GM23338 (cell line): ENCODE measurements at regions not wholly inside any gene's neighbourhood (a gene's known extent, or its start where the extent isn't known, plus 50 kb on each side); places are given as distances from the start of the nearest gene placed in this dataset.

ENCODE experiments used
- ATAC-seq: fragments of 200-7000 bp; cut with Tn5 transposase; 3 replicates; pipeline ENCODE4 v1.9.1; 2020
- DNase-seq: peaks from one replicate; pipeline ENCODE4 v3.0.0-alpha.2; 2015; ENCODE audit warnings: low spot score
- H2AFZ ChIP-seq: fragments of 200-600 bp; sonication (generic); 2 replicates; pipeline ENCODE4 v1.8.0; 2016; ENCODE audit warnings: antibody characterized with exemption, mild to moderate bottlenecking, moderate library complexity
- H3F3A ChIP-seq: fragments of 200-600 bp; sonication (generic); replicated peaks from 2 replicates; pipeline ENCODE4 v1.8.0; 2017; ENCODE audit warnings: antibody characterized with exemption, mixed run types, low read depth
- H3K27ac ChIP-seq: fragments of 200-600 bp; sonication (generic); 2 replicates; pipeline ENCODE4 v1.6.1; 2016; ENCODE audit warnings: low read depth
- H3K27me3 ChIP-seq: fragments of 200-600 bp; sonication (generic); 2 replicates; pipeline ENCODE4 v1.8.0; 2016; ENCODE audit warnings: mild to moderate bottlenecking, mixed run types, moderate library complexity; ENCODE audit not compliant: insufficient read depth
- H3K36me3 ChIP-seq: fragments of 200-600 bp; sonication (generic); 2 replicates; pipeline ENCODE4 v1.8.0; 2016; ENCODE audit warnings: mild to moderate bottlenecking; ENCODE audit not compliant: insufficient read depth
- H3K4me1 ChIP-seq: fragments of 200-600 bp; sonication (generic); 2 replicates; pipeline ENCODE4 v1.8.0; 2016; ENCODE audit warnings: mild to moderate bottlenecking, moderate library complexity; ENCODE audit not compliant: insufficient read depth
- H3K4me2 ChIP-seq: fragments of 200-600 bp; sonication (generic); 2 replicates; pipeline ENCODE4 v1.7.1; 2017; ENCODE audit warnings: mixed run types
- H3K4me3 ChIP-seq: fragments of 200-600 bp; sonication (generic); 2 replicates; pipeline ENCODE4 v1.6.1; 2016; ENCODE audit warnings: mixed run types
- H3K79me2 ChIP-seq: fragments of 200-600 bp; sonication (generic); replicated peaks from 2 replicates; pipeline ENCODE4 v1.8.0; 2017; ENCODE audit warnings: mild to moderate bottlenecking; ENCODE audit not compliant: insufficient read depth
- H3K9me2 ChIP-seq: fragments of 200-600 bp; sonication (generic); 2 replicates; pipeline ENCODE4 v1.8.0; 2017; ENCODE audit not compliant: insufficient read depth
- H4K20me1 ChIP-seq: fragments of 200-600 bp; sonication (generic); replicated peaks from 2 replicates; pipeline ENCODE4 v1.8.0; 2017; ENCODE audit warnings: mild to moderate bottlenecking; ENCODE audit not compliant: insufficient read depth
- H3K27ac Mint-ChIP-seq: 2 replicates; pipeline ENCODE4 v1.8.0; 2020; ENCODE audit warnings: inconsistent platforms, mild to moderate bottlenecking, moderate library complexity, mixed read lengths
- H3K27me3 Mint-ChIP-seq: 3 replicates; pipeline ENCODE4 v1.8.0; 2022; ENCODE audit warnings: low read depth, mild to moderate bottlenecking, moderate library complexity, mixed read lengths, inconsistent platforms; ENCODE audit not compliant: insufficient read depth, poor library complexity
- H3K36me3 Mint-ChIP-seq: 3 replicates; pipeline ENCODE4 v1.8.0; 2021; ENCODE audit warnings: low read depth, mild to moderate bottlenecking, inconsistent platforms, moderate library complexity, mixed read lengths
- H3K4me1 Mint-ChIP-seq: 3 replicates; pipeline ENCODE4 v1.8.0; 2020; ENCODE audit warnings: mild to moderate bottlenecking, inconsistent platforms, mixed read lengths
- H3K4me3 Mint-ChIP-seq: 3 replicates; pipeline ENCODE4 v1.8.0; 2021; ENCODE audit warnings: moderate library complexity, mild to moderate bottlenecking, inconsistent platforms, mixed read lengths
- H3K9me3 Mint-ChIP-seq: 3 replicates; pipeline ENCODE4 v1.8.0; 2020; ENCODE audit warnings: moderate library complexity, mild to moderate bottlenecking, inconsistent platforms, mixed read lengths
- CREB1 ChIP-seq: fragments of 250-450 bp; sonication (Bioruptor Pico); IDR thresholded peaks from 2 replicates; pipeline ENCODE4 v1.5.0; 2020; ENCODE audit warnings: low read depth, mild to moderate bottlenecking, moderate library complexity
- EZH2 ChIP-seq: fragments of 200-600 bp; sonication (generic); IDR thresholded peaks from one replicate; pipeline ENCODE4 v1.8.0; 2017; ENCODE audit warnings: antibody characterized with exemption, mild to moderate bottlenecking, low read depth; ENCODE audit not compliant: unreplicated experiment
- EZH2phosphoT487 ChIP-seq: fragments of 200-600 bp; sonication (generic); IDR thresholded peaks from one replicate; pipeline ENCODE4 v1.8.1; 2018; ENCODE audit warnings: antibody characterized with exemption; ENCODE audit not compliant: unreplicated experiment
- JUNB ChIP-seq: IDR thresholded peaks from one replicate; pipeline ENCODE4 v1.6.1; 2016; ENCODE audit warnings: antibody characterized with exemption; ENCODE audit not compliant: unreplicated experiment
- NANOG ChIP-seq: IDR thresholded peaks from 2 replicates; pipeline ENCODE4 v1.6.1; 2016; ENCODE audit warnings: antibody characterized with exemption, borderline replicate concordance
- POLR2AphosphoS5 ChIP-seq: IDR thresholded peaks from 2 replicates; pipeline ENCODE4 v1.6.1; 2016; ENCODE audit warnings: antibody characterized with exemption, low read depth
- STAT1 ChIP-seq: IDR thresholded peaks from one replicate; pipeline ENCODE4 v1.6.1; 2016; ENCODE audit warnings: antibody characterized with exemption; ENCODE audit not compliant: unreplicated experiment
- ZNF114 ChIP-seq: fragments of 250-450 bp; sonication (Bioruptor Pico); IDR thresholded peaks from 2 replicates; pipeline ENCODE4 v1.5.0; 2020; ENCODE audit warnings: mild to moderate bottlenecking, moderate library complexity
- ZNF331 ChIP-seq: fragments of 250-450 bp; sonication (Bioruptor Pico); IDR thresholded peaks from 2 replicates; pipeline ENCODE4 v1.5.0; 2020; ENCODE audit warnings: low read depth, mild to moderate bottlenecking, moderate library complexity
- TF ChIP-seq, protein P1 (sequence below): fragments of 250-450 bp; sonication (Bioruptor Pico); IDR thresholded peaks from 2 replicates; pipeline ENCODE4 v1.5.0; 2020; ENCODE audit warnings: mild to moderate bottlenecking, moderate library complexity
- TF ChIP-seq, protein P2 (sequence below): IDR thresholded peaks from 2 replicates; pipeline ENCODE4 v1.6.1; 2016; ENCODE audit warnings: antibody characterized with exemption
- TF ChIP-seq, protein P3 (sequence below), 2 experiments: fragments of 200-600 bp in 1 of 2; sonication (generic) in 1 of 2; conservative IDR thresholded peaks; 2 replicates each; pipeline versions ENCODE4 v1.5.1 to v1.6.1; 2016 to 2017; ENCODE audit warnings: antibody characterized with exemption in 2 of 2, low read depth in 2 of 2, mild to moderate bottlenecking in 2 of 2, moderate library complexity in 1 of 2
- TF ChIP-seq, protein P4 (sequence below): IDR thresholded peaks from one replicate; pipeline ENCODE4 v1.6.1; 2018; ENCODE audit warnings: antibody characterized with exemption; ENCODE audit not compliant: unreplicated experiment

DNA sequence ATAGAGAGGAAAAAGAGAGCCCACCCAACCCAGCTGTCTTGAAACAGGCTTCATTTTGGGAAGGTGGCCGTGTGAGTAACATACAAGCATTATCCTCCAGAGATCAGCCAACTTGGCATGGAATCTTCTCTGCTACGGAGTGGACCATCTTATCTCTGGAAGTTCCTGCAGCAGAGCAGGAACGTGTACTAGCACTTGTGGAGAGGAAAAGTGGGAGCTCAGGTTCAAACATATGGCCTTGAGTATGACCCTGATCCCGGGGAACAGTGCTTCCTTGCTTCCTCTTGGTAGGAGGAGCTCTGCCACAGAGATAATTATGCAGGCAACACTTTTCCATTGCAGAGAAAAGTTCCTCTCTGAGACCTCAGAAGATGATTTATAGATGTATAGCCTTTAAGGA, 490.4 kb upstream of the ACO1 start:
- H3K4me2 ChIP-seq = no peak overlapping the region
- H3K9me2 ChIP-seq = no peaks in the 10 kb centered on the region
- no peaks in the 10 kb centered on the region for H3K4me1 Mint-ChIP-seq
- ATAC-seq (no peak), DNase-seq (no peak)
- no peak overlapping the region for H3K27ac Mint-ChIP-seq
- TF ChIP-seq EZH2 = no peak
- TF ChIP-seq EZH2phosphoT487 = no peak
- no peak for TF ChIP-seq ZNF114 (CRISPR knock-in tag)
- TF ChIP-seq NANOG = no peak
- no peak for TF ChIP-seq ZNF331 (CRISPR knock-in tag)
- no peak for TF ChIP-seq STAT1
- TF ChIP-seq, protein P1, sequence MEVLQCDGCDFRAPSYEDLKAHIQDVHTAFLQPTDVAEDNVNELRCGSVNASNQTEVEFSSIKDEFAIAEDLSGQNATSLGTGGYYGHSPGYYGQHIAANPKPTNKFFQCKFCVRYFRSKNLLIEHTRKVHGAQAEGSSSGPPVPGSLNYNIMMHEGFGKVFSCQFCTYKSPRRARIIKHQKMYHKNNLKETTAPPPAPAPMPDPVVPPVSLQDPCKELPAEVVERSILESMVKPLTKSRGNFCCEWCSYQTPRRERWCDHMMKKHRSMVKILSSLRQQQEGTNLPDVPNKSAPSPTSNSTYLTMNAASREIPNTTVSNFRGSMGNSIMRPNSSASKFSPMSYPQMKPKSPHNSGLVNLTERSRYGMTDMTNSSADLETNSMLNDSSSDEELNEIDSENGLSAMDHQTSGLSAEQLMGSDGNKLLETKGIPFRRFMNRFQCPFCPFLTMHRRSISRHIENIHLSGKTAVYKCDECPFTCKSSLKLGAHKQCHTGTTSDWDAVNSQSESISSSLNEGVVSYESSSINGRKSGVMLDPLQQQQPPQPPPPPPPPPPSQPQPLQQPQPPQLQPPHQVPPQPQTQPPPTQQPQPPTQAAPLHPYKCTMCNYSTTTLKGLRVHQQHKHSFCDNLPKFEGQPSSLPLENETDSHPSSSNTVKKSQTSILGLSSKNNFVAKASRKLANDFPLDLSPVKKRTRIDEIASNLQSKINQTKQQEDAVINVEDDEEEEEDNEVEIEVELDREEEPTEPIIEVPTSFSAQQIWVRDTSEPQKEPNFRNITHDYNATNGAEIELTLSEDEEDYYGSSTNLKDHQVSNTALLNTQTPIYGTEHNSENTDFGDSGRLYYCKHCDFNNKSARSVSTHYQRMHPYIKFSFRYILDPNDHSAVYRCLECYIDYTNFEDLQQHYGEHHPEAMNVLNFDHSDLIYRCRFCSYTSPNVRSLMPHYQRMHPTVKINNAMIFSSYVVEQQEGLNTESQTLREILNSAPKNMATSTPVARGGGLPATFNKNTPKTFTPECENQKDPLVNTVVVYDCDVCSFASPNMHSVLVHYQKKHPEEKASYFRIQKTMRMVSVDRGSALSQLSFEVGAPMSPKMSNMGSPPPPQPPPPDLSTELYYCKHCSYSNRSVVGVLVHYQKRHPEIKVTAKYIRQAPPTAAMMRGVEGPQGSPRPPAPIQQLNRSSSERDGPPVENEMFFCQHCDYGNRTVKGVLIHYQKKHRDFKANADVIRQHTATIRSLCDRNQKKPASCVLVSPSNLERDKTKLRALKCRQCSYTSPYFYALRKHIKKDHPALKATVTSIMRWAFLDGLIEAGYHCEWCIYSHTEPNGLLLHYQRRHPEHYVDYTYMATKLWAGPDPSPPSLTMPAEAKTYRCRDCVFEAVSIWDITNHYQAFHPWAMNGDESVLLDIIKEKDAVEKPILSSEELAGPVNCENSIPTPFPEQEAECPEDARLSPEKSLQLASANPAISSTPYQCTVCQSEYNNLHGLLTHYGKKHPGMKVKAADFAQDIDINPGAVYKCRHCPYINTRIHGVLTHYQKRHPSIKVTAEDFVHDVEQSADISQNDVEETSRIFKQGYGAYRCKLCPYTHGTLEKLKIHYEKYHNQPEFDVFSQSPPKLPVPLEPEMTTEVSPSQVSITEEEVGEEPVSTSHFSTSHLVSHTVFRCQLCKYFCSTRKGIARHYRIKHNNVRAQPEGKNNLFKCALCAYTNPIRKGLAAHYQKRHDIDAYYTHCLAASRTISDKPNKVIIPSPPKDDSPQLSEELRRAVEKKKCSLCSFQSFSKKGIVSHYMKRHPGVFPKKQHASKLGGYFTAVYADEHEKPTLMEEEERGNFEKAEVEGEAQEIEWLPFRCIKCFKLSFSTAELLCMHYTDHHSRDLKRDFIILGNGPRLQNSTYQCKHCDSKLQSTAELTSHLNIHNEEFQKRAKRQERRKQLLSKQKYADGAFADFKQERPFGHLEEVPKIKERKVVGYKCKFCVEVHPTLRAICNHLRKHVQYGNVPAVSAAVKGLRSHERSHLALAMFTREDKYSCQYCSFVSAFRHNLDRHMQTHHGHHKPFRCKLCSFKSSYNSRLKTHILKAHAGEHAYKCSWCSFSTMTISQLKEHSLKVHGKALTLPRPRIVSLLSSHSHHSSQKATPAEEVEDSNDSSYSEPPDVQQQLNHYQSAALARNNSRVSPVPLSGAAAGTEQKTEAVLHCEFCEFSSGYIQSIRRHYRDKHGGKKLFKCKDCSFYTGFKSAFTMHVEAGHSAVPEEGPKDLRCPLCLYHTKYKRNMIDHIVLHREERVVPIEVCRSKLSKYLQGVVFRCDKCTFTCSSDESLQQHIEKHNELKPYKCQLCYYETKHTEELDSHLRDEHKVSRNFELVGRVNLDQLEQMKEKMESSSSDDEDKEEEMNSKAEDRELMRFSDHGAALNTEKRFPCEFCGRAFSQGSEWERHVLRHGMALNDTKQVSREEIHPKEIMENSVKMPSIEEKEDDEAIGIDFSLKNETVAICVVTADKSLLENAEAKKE (CRISPR knock-in tag) = no peak
- TF ChIP-seq JUNB = no peak
- TF ChIP-seq, protein P2, sequence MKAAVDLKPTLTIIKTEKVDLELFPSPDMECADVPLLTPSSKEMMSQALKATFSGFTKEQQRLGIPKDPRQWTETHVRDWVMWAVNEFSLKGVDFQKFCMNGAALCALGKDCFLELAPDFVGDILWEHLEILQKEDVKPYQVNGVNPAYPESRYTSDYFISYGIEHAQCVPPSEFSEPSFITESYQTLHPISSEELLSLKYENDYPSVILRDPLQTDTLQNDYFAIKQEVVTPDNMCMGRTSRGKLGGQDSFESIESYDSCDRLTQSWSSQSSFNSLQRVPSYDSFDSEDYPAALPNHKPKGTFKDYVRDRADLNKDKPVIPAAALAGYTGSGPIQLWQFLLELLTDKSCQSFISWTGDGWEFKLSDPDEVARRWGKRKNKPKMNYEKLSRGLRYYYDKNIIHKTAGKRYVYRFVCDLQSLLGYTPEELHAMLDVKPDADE = no peak
- TF ChIP-seq POLR2AphosphoS5 = no peak
- TF ChIP-seq, protein P3, sequence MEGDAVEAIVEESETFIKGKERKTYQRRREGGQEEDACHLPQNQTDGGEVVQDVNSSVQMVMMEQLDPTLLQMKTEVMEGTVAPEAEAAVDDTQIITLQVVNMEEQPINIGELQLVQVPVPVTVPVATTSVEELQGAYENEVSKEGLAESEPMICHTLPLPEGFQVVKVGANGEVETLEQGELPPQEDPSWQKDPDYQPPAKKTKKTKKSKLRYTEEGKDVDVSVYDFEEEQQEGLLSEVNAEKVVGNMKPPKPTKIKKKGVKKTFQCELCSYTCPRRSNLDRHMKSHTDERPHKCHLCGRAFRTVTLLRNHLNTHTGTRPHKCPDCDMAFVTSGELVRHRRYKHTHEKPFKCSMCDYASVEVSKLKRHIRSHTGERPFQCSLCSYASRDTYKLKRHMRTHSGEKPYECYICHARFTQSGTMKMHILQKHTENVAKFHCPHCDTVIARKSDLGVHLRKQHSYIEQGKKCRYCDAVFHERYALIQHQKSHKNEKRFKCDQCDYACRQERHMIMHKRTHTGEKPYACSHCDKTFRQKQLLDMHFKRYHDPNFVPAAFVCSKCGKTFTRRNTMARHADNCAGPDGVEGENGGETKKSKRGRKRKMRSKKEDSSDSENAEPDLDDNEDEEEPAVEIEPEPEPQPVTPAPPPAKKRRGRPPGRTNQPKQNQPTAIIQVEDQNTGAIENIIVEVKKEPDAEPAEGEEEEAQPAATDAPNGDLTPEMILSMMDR (conservative IDR thresholded peaks at IDR 0.05; ENCODE audit: low read depth in 2 of 2) = no peak
- no peak for TF ChIP-seq CREB1 (CRISPR knock-in tag)
- TF ChIP-seq, protein P4, sequence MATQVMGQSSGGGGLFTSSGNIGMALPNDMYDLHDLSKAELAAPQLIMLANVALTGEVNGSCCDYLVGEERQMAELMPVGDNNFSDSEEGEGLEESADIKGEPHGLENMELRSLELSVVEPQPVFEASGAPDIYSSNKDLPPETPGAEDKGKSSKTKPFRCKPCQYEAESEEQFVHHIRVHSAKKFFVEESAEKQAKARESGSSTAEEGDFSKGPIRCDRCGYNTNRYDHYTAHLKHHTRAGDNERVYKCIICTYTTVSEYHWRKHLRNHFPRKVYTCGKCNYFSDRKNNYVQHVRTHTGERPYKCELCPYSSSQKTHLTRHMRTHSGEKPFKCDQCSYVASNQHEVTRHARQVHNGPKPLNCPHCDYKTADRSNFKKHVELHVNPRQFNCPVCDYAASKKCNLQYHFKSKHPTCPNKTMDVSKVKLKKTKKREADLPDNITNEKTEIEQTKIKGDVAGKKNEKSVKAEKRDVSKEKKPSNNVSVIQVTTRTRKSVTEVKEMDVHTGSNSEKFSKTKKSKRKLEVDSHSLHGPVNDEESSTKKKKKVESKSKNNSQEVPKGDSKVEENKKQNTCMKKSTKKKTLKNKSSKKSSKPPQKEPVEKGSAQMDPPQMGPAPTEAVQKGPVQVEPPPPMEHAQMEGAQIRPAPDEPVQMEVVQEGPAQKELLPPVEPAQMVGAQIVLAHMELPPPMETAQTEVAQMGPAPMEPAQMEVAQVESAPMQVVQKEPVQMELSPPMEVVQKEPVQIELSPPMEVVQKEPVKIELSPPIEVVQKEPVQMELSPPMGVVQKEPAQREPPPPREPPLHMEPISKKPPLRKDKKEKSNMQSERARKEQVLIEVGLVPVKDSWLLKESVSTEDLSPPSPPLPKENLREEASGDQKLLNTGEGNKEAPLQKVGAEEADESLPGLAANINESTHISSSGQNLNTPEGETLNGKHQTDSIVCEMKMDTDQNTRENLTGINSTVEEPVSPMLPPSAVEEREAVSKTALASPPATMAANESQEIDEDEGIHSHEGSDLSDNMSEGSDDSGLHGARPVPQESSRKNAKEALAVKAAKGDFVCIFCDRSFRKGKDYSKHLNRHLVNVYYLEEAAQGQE = no peak
- no peaks in the 10 kb centered on the region for H3K36me3 ChIP-seq
- no peaks in the 10 kb centered on the region for H3K27me3 ChIP-seq
- peaks cover 9% of the 10 kb centered on the region for H3K36me3 Mint-ChIP-seq
- no peaks in the 10 kb centered on the region for H3F3A ChIP-seq
- H2AFZ ChIP-seq = peak overlapping the region; percentile 86
- no peak overlapping the region for H3K4me3 Mint-ChIP-seq
- H4K20me1 ChIP-seq = no peaks in the 10 kb centered on the region
- H3K9me3 Mint-ChIP-seq = peaks cover 11% of the 10 kb centered on the region
- no peaks in the 10 kb centered on the region for H3K27me3 Mint-ChIP-seq
- no peak overlapping the region for H3K27ac ChIP-seq
- H3K4me1 ChIP-seq = no peaks in the 10 kb centered on the region
- no peaks in the 10 kb centered on the region for H3K79me2 ChIP-seq
- no peak overlapping the region for H3K4me3 ChIP-seq
